Type B pancreatic cell (in vitro differentiated cells): ENCODE measurements at regions not wholly inside any gene's neighbourhood (a gene's known extent, or its start where the extent isn't known, plus 50 kb on each side); places are given as distances from the start of the nearest gene placed in this dataset.

Experiments used
- DNase-seq: peaks from one replicate; pipeline ENCODE4 v3.0.0; 2021; ENCODE audit warnings: mixed read lengths; ENCODE audit not compliant: unreplicated experiment; ENCODE audit errors: extremely low spot score
- H3K27ac Mint-ChIP-seq: 2 replicates; pipeline ENCODE4 v1.8.0; 2021; ENCODE audit warnings: mild to moderate bottlenecking, mixed read lengths
- H3K27me3 Mint-ChIP-seq: 2 replicates; pipeline ENCODE4 v1.8.0; 2021; ENCODE audit warnings: mixed read lengths
- H3K36me3 Mint-ChIP-seq: 2 replicates; pipeline ENCODE4 v1.8.0; 2021; ENCODE audit warnings: mixed read lengths
- H3K4me1 Mint-ChIP-seq: one replicate; pipeline ENCODE4 v1.8.0; 2021; ENCODE audit warnings: mixed read lengths; ENCODE audit not compliant: unreplicated experiment
- H3K4me3 Mint-ChIP-seq: 2 replicates; pipeline ENCODE4 v1.8.0; 2021; ENCODE audit warnings: mild to moderate bottlenecking, mixed read lengths
- H3K9me3 Mint-ChIP-seq: 2 replicates; pipeline ENCODE4 v1.8.0; 2021; ENCODE audit warnings: mixed read lengths
- CTCF ChIP-seq: fragments of 200-600 bp; sonication (generic); conservative IDR thresholded peaks from 2 replicates; pipeline ENCODE4 v1.5.0; 2021; ENCODE audit warnings: antibody characterized with exemption, mild to moderate bottlenecking

GRCh38 chr5:165108809-165109208 lies 1603.4 kb downstream of the MAT2B start:
- no peak for DNase-seq
- Mint-ChIP-seq H3K27ac (no peak overlapping the region), H3K27me3 (no peaks in the 10 kb centered on the region), H3K4me1 (no peaks in the 10 kb centered on the region), H3K36me3 (no peaks in the 10 kb centered on the region), H3K4me3 (no peak overlapping the region), H3K9me3 (no peaks in the 10 kb centered on the region)
- TF ChIP-seq CTCF: no peak

- H3K27ac Mint-ChIP-seq: no peak overlapping the region
- no peaks in the 10 kb centered on the region for H3K9me3 Mint-ChIP-seq
- no peaks in the 10 kb centered on the region for H3K4me1 Mint-ChIP-seq
- H3K27me3 Mint-ChIP-seq: no peaks in the 10 kb centered on the region
- no peak overlapping the region for H3K4me3 Mint-ChIP-seq
- no peaks in the 10 kb centered on the region for H3K36me3 Mint-ChIP-seq
- no peak for TF ChIP-seq CTCF
- DNase-seq: no peak
Observed at GRCh38 chr5:165119175-165119574, 1613.8 kb downstream of the MAT2B start.

GRCh38 chr5:165126598-165126997 lies 1621.2 kb downstream of the MAT2B start:
- Mint-ChIP-seq H3K36me3 (no peaks in the 10 kb centered on the region), H3K27me3 (no peaks in the 10 kb centered on the region), H3K4me3 (no peak overlapping the region), H3K27ac (no peak overlapping the region), H3K9me3 (no peaks in the 10 kb centered on the region), H3K4me1 (no peaks in the 10 kb centered on the region)
- DNase-seq: no peak
- TF ChIP-seq CTCF: no peak

- Mint-ChIP-seq H3K27me3 (no peaks in the 10 kb centered on the region), H3K9me3 (no peaks in the 10 kb centered on the region), H3K4me1 (no peaks in the 10 kb centered on the region), H3K4me3 (no peak overlapping the region), H3K27ac (no peak overlapping the region), H3K36me3 (no peaks in the 10 kb centered on the region)
- DNase-seq: no peak
- TF ChIP-seq CTCF: no peak
Observed at GRCh38 chr5:165127941-165128340, 1622.5 kb downstream of the MAT2B start.

- DNase-seq: no peak
- no peaks in the 10 kb centered on the region for H3K36me3 Mint-ChIP-seq
- no peak for TF ChIP-seq CTCF
- no peak overlapping the region for H3K27ac Mint-ChIP-seq
- H3K4me1 Mint-ChIP-seq: peaks cover 7% of the 10 kb centered on the region
- no peaks in the 10 kb centered on the region for H3K9me3 Mint-ChIP-seq
- no peaks in the 10 kb centered on the region for H3K27me3 Mint-ChIP-seq
- H3K4me3 Mint-ChIP-seq: no peak overlapping the region
Observed at GRCh38 chr5:165130656-165131055, 1625.2 kb downstream of the MAT2B start.

GRCh38 chr5:165134155-165134554 lies 1628.7 kb downstream of the MAT2B start:
- Mint-ChIP-seq H3K4me3 (no peak overlapping the region), H3K4me1 (peaks cover 11% of the 10 kb centered on the region), H3K27ac (no peak overlapping the region), H3K36me3 (no peaks in the 10 kb centered on the region), H3K9me3 (no peaks in the 10 kb centered on the region), H3K27me3 (no peaks in the 10 kb centered on the region)
- no peak for DNase-seq
- TF ChIP-seq CTCF: no peak
